HG03571 (cell line): ENCODE measurements at regions not wholly inside any gene's neighbourhood (a gene's known extent, or its start where the extent isn't known, plus 50 kb on each side); places are given as distances from the start of the nearest gene placed in this dataset.

Source experiments
- ATAC-seq: cut with Tn5 transposase; IDR thresholded peaks from one replicate; pipeline ENCODE4 v1.9.1; 2021; ENCODE audit not compliant: unreplicated experiment

- ATAC-seq = no peak
Measured at GRCh38 chr7:18151422-18151821, 123.8 kb upstream of the PRPS1L1 start.

- no peak for ATAC-seq
Measured at GRCh38 chr7:18153183-18153748, 125.6 kb upstream of the PRPS1L1 start.

- no peak for ATAC-seq
Measured at GRCh38 chr7:18154726-18155125, 127.1 kb upstream of the PRPS1L1 start.

GRCh38 chr7:18157233-18157632 lies 129.6 kb upstream of the PRPS1L1 start:
- no peak for ATAC-seq

- no peak for ATAC-seq
Measured at GRCh38 chr7:18162657-18163056, 135.0 kb upstream of the PRPS1L1 start.

GRCh38 chr7:18163091-18163490 lies 135.4 kb upstream of the PRPS1L1 start:
- no peak for ATAC-seq

GRCh38 chr7:18165166-18165565 lies 137.5 kb upstream of the PRPS1L1 start:
- no peak for ATAC-seq

- ATAC-seq = no peak
Measured at GRCh38 chr7:18166002-18166401, 138.4 kb upstream of the PRPS1L1 start.

GRCh38 chr7:18167815-18168214 lies 140.2 kb upstream of the PRPS1L1 start:
- ATAC-seq = no peak

GRCh38 chr7:18174996-18175395 lies 147.3 kb upstream of the PRPS1L1 start:
- ATAC-seq = no peak

- ATAC-seq = no peak
Measured at GRCh38 chr7:18175801-18176450, 148.3 kb upstream of the PRPS1L1 start.

- ATAC-seq = no peak
Measured at GRCh38 chr7:18177129-18177814, 149.6 kb upstream of the PRPS1L1 start.

- ATAC-seq = peak; percentile 88
Measured at GRCh38 chr7:18177815-18178660, 150.4 kb upstream of the PRPS1L1 start.

- no peak for ATAC-seq
Measured at GRCh38 chr7:18179093-18179492, 151.4 kb upstream of the PRPS1L1 start.

GRCh38 chr7:18180685-18181084 lies 153.0 kb upstream of the PRPS1L1 start:
- no peak for ATAC-seq

- no peak for ATAC-seq
Measured at GRCh38 chr7:18189500-18190126, 162.0 kb upstream of the PRPS1L1 start.

- ATAC-seq = no peak
Measured at GRCh38 chr7:18191341-18191740, 163.7 kb upstream of the PRPS1L1 start.

- no peak for ATAC-seq
Measured at GRCh38 chr7:18191862-18192625, 164.4 kb upstream of the PRPS1L1 start.

- ATAC-seq = no peak
Measured at GRCh38 chr7:18194616-18195015, 167.0 kb upstream of the PRPS1L1 start.

GRCh38 chr7:18196638-18197037 lies 169.0 kb upstream of the PRPS1L1 start:
- no peak for ATAC-seq
